ENCODE measurements at regions not wholly inside any gene's neighbourhood (a gene's known extent, or its start where the extent isn't known, plus 50 kb on each side); places are given as distances from the start of the nearest gene placed in this dataset.

GRCh38 chr4:129738175-129738574, 642.2 kb downstream of the C4orf33 start:
- Histone ChIP-seq H3K4me1 (ENCODE audit: insufficient read depth, low read length) (peaks cover 10% of the 10 kb centered on the region), H4K20me1 (ENCODE audit: insufficient read depth, low read length) (no peaks in the 10 kb centered on the region), H3K9ac (ENCODE audit: low read depth, low read length) (no peak overlapping the region), H3K27me3 (ENCODE audit: insufficient read depth, low read length, poor library complexity) (no peaks in the 10 kb centered on the region), H3K27ac (ENCODE audit: low read length) (no peak overlapping the region), H3K36me3 (ENCODE audit: insufficient read depth, low read length) (no peaks in the 10 kb centered on the region), H2AFZ (ENCODE audit: low read depth, low read length) (no peak overlapping the region), H3K9me3 (ENCODE audit: insufficient read depth, low read length, severe bottlenecking) (peaks cover 2% of the 10 kb centered on the region), H3K4me2 (ENCODE audit: insufficient read depth, low read length) (no peak overlapping the region), H3K79me2 (ENCODE audit: insufficient read depth, low read length) (no peaks in the 10 kb centered on the region), H3K4me3 (ENCODE audit: low read depth in 1 of 2, low read length in 2 of 2) (no peak overlapping the region)
- ATAC-seq (ENCODE audit: insufficient read depth, low read depth) (no peak), DNase-seq (no peak)
- TF ChIP-seq EZH2 (IDR thresholded peaks at IDR 0.05; ENCODE audit: borderline replicate concordance, low read depth, low read length, severe bottlenecking), result no peak
- no peak for TF ChIP-seq CTCF (IDR thresholded peaks at IDR 0.05; ENCODE audit: borderline replicate concordance, extremely low read depth, low read length, poor library complexity, severe bottlenecking)

GRCh38 chr4:129747756-129748155, 651.8 kb downstream of the C4orf33 start:
- Histone ChIP-seq H3K4me2 (ENCODE audit: insufficient read depth, low read length) (no peak overlapping the region), H3K27ac (ENCODE audit: low read length) (no peak overlapping the region), H3K36me3 (ENCODE audit: insufficient read depth, low read length) (no peaks in the 10 kb centered on the region), H2AFZ (ENCODE audit: low read depth, low read length) (no peak overlapping the region), H3K9ac (ENCODE audit: low read depth, low read length) (no peak overlapping the region), H3K4me3 (ENCODE audit: low read depth in 1 of 2, low read length in 2 of 2) (no peak overlapping the region), H3K4me1 (ENCODE audit: insufficient read depth, low read length) (peaks cover 14% of the 10 kb centered on the region), H4K20me1 (ENCODE audit: insufficient read depth, low read length) (no peaks in the 10 kb centered on the region), H3K79me2 (ENCODE audit: insufficient read depth, low read length) (no peaks in the 10 kb centered on the region), H3K9me3 (ENCODE audit: insufficient read depth, low read length, severe bottlenecking) (peaks cover 9% of the 10 kb centered on the region), H3K27me3 (ENCODE audit: insufficient read depth, low read length, poor library complexity) (no peaks in the 10 kb centered on the region)
- no peak for DNase-seq
- ATAC-seq (ENCODE audit: insufficient read depth, low read depth), result no peak
- TF ChIP-seq CTCF (IDR thresholded peaks at IDR 0.05; ENCODE audit: borderline replicate concordance, extremely low read depth, low read length, poor library complexity, severe bottlenecking) (no peak), EZH2 (IDR thresholded peaks at IDR 0.05; ENCODE audit: borderline replicate concordance, low read depth, low read length, severe bottlenecking) (no peak)

GRCh38 chr4:129748991-129749390, 653.0 kb downstream of the C4orf33 start:
- Histone ChIP-seq H2AFZ (ENCODE audit: low read depth, low read length) (peak overlapping the region; percentile 66), H3K4me3 (ENCODE audit: low read depth in 1 of 2, low read length in 2 of 2) (no peak overlapping the region), H3K27me3 (ENCODE audit: insufficient read depth, low read length, poor library complexity) (no peaks in the 10 kb centered on the region), H3K4me2 (ENCODE audit: insufficient read depth, low read length) (peak overlapping the region; percentile 3), H3K27ac (ENCODE audit: low read length) (peak overlapping the region; percentile 56), H3K9me3 (ENCODE audit: insufficient read depth, low read length, severe bottlenecking) (peaks cover 9% of the 10 kb centered on the region), H4K20me1 (ENCODE audit: insufficient read depth, low read length) (no peaks in the 10 kb centered on the region), H3K36me3 (ENCODE audit: insufficient read depth, low read length) (no peaks in the 10 kb centered on the region), H3K9ac (ENCODE audit: low read depth, low read length) (no peak overlapping the region), H3K79me2 (ENCODE audit: insufficient read depth, low read length) (no peaks in the 10 kb centered on the region), H3K4me1 (ENCODE audit: insufficient read depth, low read length) (peaks cover 14% of the 10 kb centered on the region)
- no peak for DNase-seq
- TF ChIP-seq EZH2 (IDR thresholded peaks at IDR 0.05; ENCODE audit: borderline replicate concordance, low read depth, low read length, severe bottlenecking) (no peak), CTCF (IDR thresholded peaks at IDR 0.05; ENCODE audit: borderline replicate concordance, extremely low read depth, low read length, poor library complexity, severe bottlenecking) (no peak)
- ATAC-seq (ENCODE audit: insufficient read depth, low read depth), result 0 out of 3 replicates have a peak, but pooled peaks have one; percentile 12

GRCh38 chr4:129751646-129752045, 655.7 kb downstream of the C4orf33 start:
- Histone ChIP-seq H2AFZ (ENCODE audit: low read depth, low read length) (0 out of 2 replicates have a peak overlapping the region, but pooled peaks have one; percentile 22), H3K79me2 (ENCODE audit: insufficient read depth, low read length) (no peaks in the 10 kb centered on the region), H3K4me1 (ENCODE audit: insufficient read depth, low read length) (peaks cover 14% of the 10 kb centered on the region), H4K20me1 (ENCODE audit: insufficient read depth, low read length) (no peaks in the 10 kb centered on the region), H3K27me3 (ENCODE audit: insufficient read depth, low read length, poor library complexity) (no peaks in the 10 kb centered on the region), H3K4me3 (ENCODE audit: low read depth in 1 of 2, low read length in 2 of 2) (no peak overlapping the region), H3K4me2 (ENCODE audit: insufficient read depth, low read length) (no peak overlapping the region), H3K36me3 (ENCODE audit: insufficient read depth, low read length) (no peaks in the 10 kb centered on the region), H3K9ac (ENCODE audit: low read depth, low read length) (no peak overlapping the region), H3K9me3 (ENCODE audit: insufficient read depth, low read length, severe bottlenecking) (peaks cover 5% of the 10 kb centered on the region), H3K27ac (ENCODE audit: low read length) (no peak overlapping the region)
- DNase-seq, result no peak
- no peak for TF ChIP-seq EZH2 (IDR thresholded peaks at IDR 0.05; ENCODE audit: borderline replicate concordance, low read depth, low read length, severe bottlenecking)
- no peak for TF ChIP-seq CTCF (IDR thresholded peaks at IDR 0.05; ENCODE audit: borderline replicate concordance, extremely low read depth, low read length, poor library complexity, severe bottlenecking)
- ATAC-seq (ENCODE audit: insufficient read depth, low read depth), result no peak

All from DND-41 (cell line).